HAP-1 (cell line): ENCODE measurements at regions not wholly inside any gene's neighbourhood (a gene's known extent, or its start where the extent isn't known, plus 50 kb on each side); places are given as distances from the start of the nearest gene placed in this dataset.

Source experiments
- DNase-seq, 2 experiments: peaks; one replicate each; pipeline ENCODE4 v3.0.0-alpha.2; 2016 to 2020; ENCODE audit warnings: low spot score in 2 of 2
- H3K27me3 ChIP-seq: fragments of 250-450 bp; sonication (Bioruptor Pico); 2 replicates; pipeline ENCODE4 v1.5.1; 2020; ENCODE audit warnings: low read depth, mild to moderate bottlenecking, moderate library complexity
- H3K36me3 ChIP-seq: fragments of 250-450 bp; sonication (Bioruptor Pico); replicated peaks from 2 replicates; pipeline ENCODE4 v1.5.1; 2020; ENCODE audit warnings: mild to moderate bottlenecking
- H3K4me1 ChIP-seq: fragments of 250-450 bp; sonication (Bioruptor Pico); 2 replicates; pipeline ENCODE4 v1.5.1; 2020; ENCODE audit warnings: mild to moderate bottlenecking
- H3K4me3 ChIP-seq: fragments of 250-450 bp; sonication (Bioruptor Pico); 2 replicates; pipeline ENCODE4 v1.5.1; 2020; ENCODE audit warnings: mild to moderate bottlenecking, moderate library complexity
- H3K9me3 ChIP-seq: fragments of 250-450 bp; sonication (Bioruptor Pico); 2 replicates; pipeline ENCODE4 v1.5.1; 2020; ENCODE audit warnings: mild to moderate bottlenecking, moderate library complexity
- in situ Hi-C: fragments of 300-500 bp; cut with MboI; formaldehyde crosslinking; loops from 3 replicates; pipeline ENCODE4 v1.14.3; 2020; ENCODE audit warnings: low sequenced_read_pairs, inconsistent platforms, mixed read lengths

DNA sequence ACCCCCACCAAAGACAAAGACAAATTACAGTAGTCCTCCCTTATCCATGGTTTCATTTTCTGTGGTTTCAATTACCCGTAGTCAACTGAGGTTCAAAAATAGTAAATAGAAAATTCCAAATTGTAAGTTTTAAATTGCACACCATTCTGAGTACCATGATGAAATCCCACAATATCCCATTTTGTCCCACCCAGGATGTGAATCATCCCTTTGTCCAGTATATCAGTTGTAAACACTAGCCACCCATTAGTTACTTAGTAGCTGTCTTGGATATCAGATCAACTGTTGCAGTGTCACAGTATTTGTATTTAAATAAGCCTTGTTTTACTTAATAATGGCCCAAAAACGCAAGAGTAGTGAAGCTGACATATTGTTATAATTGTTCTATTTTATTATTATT lies 364.0 kb upstream of the ARID1B start:
- H3K27me3 ChIP-seq: no peaks in the 10 kb centered on the region
- no peak for DNase-seq
- in situ Hi-C loops: no loop called here
- H3K9me3 ChIP-seq: no peaks in the 10 kb centered on the region
- H3K4me1 ChIP-seq: no peaks in the 10 kb centered on the region
- H3K4me3 ChIP-seq: no peak overlapping the region
- no peaks in the 10 kb centered on the region for H3K36me3 ChIP-seq

- no peaks in the 10 kb centered on the region for H3K27me3 ChIP-seq
- H3K36me3 ChIP-seq: no peaks in the 10 kb centered on the region
- H3K4me1 ChIP-seq: no peaks in the 10 kb centered on the region
- in situ Hi-C loops: no loop called here
- peak in 1 of 2 experiments; percentile 9 for DNase-seq
- no peaks in the 10 kb centered on the region for H3K9me3 ChIP-seq
- no peak overlapping the region for H3K4me3 ChIP-seq
Observed at GRCh38 chr6:156410649-156411048, 366.5 kb upstream of the ARID1B start.

DNA sequence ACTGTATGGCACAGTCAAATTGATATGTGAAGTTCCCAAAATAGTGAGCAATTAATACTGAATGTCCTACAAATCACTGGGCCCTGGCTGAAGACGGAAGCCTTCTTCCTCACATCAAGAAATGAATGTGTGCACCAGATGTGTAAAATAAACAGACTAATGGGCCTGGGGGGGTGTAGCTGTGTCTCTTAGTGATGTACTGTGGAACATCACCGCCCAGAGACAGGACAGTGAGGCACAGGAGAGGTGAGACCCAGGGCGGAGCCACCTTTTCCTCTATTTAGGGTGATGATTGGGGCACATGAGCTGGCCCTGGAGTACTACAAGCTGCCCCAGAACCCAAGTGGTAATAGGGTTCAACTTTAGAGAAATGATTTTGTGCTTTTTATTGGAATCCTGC lies 368.5 kb upstream of the ARID1B start:
- no peak for DNase-seq
- H3K4me1 ChIP-seq: no peaks in the 10 kb centered on the region
- no peak overlapping the region for H3K4me3 ChIP-seq
- H3K9me3 ChIP-seq: no peaks in the 10 kb centered on the region
- no peaks in the 10 kb centered on the region for H3K36me3 ChIP-seq
- in situ Hi-C loops: no loop called here
- no peaks in the 10 kb centered on the region for H3K27me3 ChIP-seq

DNA sequence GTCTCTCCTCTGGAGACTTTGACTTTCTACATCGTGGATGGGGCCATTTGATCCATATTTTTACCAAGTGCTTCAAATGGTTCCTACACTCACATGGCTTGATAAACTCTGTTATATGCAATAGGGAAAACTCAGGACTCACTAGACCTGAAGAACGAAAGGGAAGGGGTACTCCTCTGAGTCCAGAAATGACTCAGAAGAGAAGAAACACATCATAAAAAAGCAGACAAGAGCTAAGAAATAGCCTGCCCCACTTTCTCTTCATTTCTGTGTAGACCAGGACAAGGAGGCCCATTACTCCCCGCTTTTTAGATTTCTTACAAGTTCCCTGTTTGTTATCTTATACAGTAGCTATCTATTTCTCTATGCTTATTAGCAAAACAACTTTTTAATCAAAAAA lies 369.8 kb upstream of the ARID1B start:
- no peak overlapping the region for H3K4me3 ChIP-seq
- no peaks in the 10 kb centered on the region for H3K4me1 ChIP-seq
- H3K9me3 ChIP-seq: no peaks in the 10 kb centered on the region
- DNase-seq: no peak
- H3K27me3 ChIP-seq: no peaks in the 10 kb centered on the region
- in situ Hi-C loops: no loop called here
- H3K36me3 ChIP-seq: no peaks in the 10 kb centered on the region

- Histone ChIP-seq H3K4me3 (no peak overlapping the region), H3K4me1 (no peaks in the 10 kb centered on the region), H3K36me3 (no peaks in the 10 kb centered on the region), H3K9me3 (no peaks in the 10 kb centered on the region), H3K27me3 (no peaks in the 10 kb centered on the region)
- in situ Hi-C loops: no loop called here
- no peak for DNase-seq
Observed at GRCh38 chr6:156406688-156407087, 370.5 kb upstream of the ARID1B start.

GRCh38 chr6:156406099-156406498 lies 371.1 kb upstream of the ARID1B start:
- H3K4me1 ChIP-seq: no peaks in the 10 kb centered on the region
- in situ Hi-C loops: no loop called here
- H3K9me3 ChIP-seq: no peaks in the 10 kb centered on the region
- H3K4me3 ChIP-seq: no peak overlapping the region
- no peaks in the 10 kb centered on the region for H3K36me3 ChIP-seq
- no peaks in the 10 kb centered on the region for H3K27me3 ChIP-seq
- DNase-seq: no peak

DNA sequence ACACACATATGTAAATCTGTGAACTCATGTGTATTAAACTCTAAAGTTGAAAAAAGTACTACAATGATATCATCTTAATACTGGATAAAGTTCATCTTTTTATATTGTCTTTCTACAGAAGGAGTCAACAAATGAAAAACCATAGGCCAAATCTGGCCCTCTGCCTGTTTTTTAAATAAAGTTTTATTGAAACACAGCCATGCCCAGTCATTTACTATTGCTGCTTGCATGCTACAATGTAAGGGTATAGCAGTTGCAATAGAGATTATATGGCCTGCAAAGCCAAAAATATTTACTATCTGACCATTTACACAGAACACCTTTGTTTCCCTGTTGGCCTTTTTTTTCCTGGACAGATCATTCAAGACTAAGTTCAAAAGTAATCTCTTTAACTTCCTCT lies 374.6 kb upstream of the ARID1B start:
- Histone ChIP-seq H3K9me3 (no peaks in the 10 kb centered on the region), H3K27me3 (no peaks in the 10 kb centered on the region; the same call in 1 of the 2 replicates)
- in situ Hi-C loops: no loop called here

DNA sequence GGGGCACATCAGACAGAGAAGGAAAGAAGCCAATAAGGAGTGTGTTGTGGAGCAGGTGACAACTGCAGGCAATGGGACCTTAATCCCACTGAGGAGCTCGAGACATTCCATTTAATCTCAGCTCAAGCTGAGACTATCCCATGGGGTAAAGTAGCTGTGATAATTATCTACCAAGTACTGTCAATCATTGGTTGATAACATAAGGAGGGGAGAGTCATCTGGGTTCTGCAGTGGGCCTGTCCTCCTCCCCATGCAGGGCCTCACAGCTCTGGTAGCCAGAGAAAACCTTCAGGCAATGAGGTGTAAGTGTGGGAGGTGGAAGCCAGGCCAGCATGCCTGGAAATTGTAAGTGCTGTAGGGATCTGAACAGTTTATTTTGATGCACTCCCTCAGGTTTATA lies 375.0 kb upstream of the ARID1B start:
- in situ Hi-C loops: no loop called here
- no peaks in the 10 kb centered on the region; the same call in 1 of the 2 replicates for H3K27me3 ChIP-seq
- no peaks in the 10 kb centered on the region for H3K36me3 ChIP-seq
- no peak for DNase-seq
- H3K4me1 ChIP-seq: no peaks in the 10 kb centered on the region
- H3K4me3 ChIP-seq: no peak overlapping the region
- no peaks in the 10 kb centered on the region for H3K9me3 ChIP-seq

More for the DNA sequence above, 374.6 kb upstream of the ARID1B start:
- no peaks in the 10 kb centered on the region for H3K36me3 ChIP-seq
- DNase-seq: no peak
- H3K4me1 ChIP-seq: no peaks in the 10 kb centered on the region
- H3K4me3 ChIP-seq: no peak overlapping the region

DNA sequence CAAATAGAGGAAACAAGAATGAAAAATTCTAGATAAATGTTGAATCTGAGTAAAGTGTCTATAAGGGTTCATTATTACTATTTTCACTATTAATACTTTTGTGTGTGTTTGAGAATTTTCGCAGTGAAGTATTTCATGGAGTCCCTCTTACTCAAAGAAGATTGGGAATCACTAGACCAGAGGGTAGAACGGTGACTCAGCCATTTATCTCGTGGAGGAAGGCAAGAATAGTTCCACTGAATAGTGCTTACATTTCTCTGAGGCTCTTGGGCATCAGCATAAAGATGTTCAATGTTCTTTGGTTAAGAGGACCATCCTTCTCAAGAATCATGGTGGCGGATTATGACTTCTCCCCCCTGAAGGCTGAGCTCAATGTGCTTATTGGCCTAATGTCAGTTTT lies 376.7 kb upstream of the ARID1B start:
- Histone ChIP-seq H3K4me3 (no peak overlapping the region), H3K36me3 (no peaks in the 10 kb centered on the region), H3K4me1 (no peaks in the 10 kb centered on the region), H3K27me3 (no peaks in the 10 kb centered on the region; the same call in 1 of the 2 replicates), H3K9me3 (no peaks in the 10 kb centered on the region)
- no peak for DNase-seq
- in situ Hi-C loops: no loop called here

- no peaks in the 10 kb centered on the region; the same call in 1 of the 2 replicates for H3K27me3 ChIP-seq
- in situ Hi-C loops: no loop called here
- H3K4me3 ChIP-seq: no peak overlapping the region
- no peak for DNase-seq
- no peaks in the 10 kb centered on the region for H3K9me3 ChIP-seq
- H3K36me3 ChIP-seq: no peaks in the 10 kb centered on the region
- no peaks in the 10 kb centered on the region for H3K4me1 ChIP-seq
Observed at GRCh38 chr6:156398966-156399365, 378.2 kb upstream of the ARID1B start.

GRCh38 chr6:156398371-156398770 lies 378.8 kb upstream of the ARID1B start:
- no peaks in the 10 kb centered on the region for H3K4me1 ChIP-seq
- no peak overlapping the region for H3K4me3 ChIP-seq
- in situ Hi-C loops: no loop called here
- H3K9me3 ChIP-seq: no peaks in the 10 kb centered on the region
- H3K36me3 ChIP-seq: no peaks in the 10 kb centered on the region
- no peaks in the 10 kb centered on the region; the same call in 1 of the 2 replicates for H3K27me3 ChIP-seq
- DNase-seq: no peak

DNA sequence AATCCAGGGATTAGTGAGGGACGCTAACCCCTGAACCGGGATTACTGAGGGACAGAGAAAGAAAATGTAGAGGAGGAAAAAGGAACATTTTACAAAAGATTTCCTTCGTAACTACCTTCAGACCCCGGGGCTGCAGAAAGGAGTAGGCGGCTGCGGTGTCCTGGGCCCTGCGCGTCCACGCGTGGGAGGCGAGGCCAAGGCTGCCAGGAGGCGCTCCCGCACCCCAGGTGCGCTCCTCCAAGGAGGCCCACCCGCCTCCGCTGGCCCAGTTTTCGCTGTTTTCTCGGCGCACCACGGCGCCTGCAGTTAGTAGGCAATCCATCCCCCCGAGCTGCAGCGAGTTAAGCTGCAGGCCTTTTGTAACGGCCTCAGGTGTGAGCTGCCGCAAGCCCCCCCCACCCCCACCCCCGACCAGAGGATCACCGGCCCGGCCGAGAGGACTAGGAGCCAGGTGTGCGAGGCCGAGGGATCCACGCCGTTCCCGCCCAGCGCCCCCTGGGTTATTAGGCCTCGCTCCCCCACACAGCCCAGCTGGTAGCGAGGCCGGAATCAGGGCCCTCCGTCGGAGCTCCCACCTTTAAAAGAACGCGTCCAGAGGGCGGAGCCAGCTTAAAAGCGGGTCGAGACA lies 380.3 kb upstream of the ARID1B start:
- in situ Hi-C loops: no loop called here
- no peak overlapping the region for H3K4me3 ChIP-seq
- no peak for DNase-seq
- no peaks in the 10 kb centered on the region for H3K4me1 ChIP-seq
- no peaks in the 10 kb centered on the region for H3K9me3 ChIP-seq
- no peaks in the 10 kb centered on the region for H3K36me3 ChIP-seq
- no peaks in the 10 kb centered on the region; the same call in 1 of the 2 replicates for H3K27me3 ChIP-seq

- no peaks in the 10 kb centered on the region for H3K4me1 ChIP-seq
- H3K36me3 ChIP-seq: no peaks in the 10 kb centered on the region
- in situ Hi-C loops: no loop called here
- H3K4me3 ChIP-seq: no peak overlapping the region
- no peaks in the 10 kb centered on the region for H3K9me3 ChIP-seq
- no peaks in the 10 kb centered on the region; the same call in 1 of the 2 replicates for H3K27me3 ChIP-seq
- no peak for DNase-seq
Observed at GRCh38 chr6:156396068-156396771, 381.0 kb upstream of the ARID1B start.

- Histone ChIP-seq H3K4me1 (no peaks in the 10 kb centered on the region), H3K9me3 (no peaks in the 10 kb centered on the region), H3K36me3 (no peaks in the 10 kb centered on the region), H3K4me3 (no peak overlapping the region), H3K27me3 (no peaks in the 10 kb centered on the region; the same call in 1 of the 2 replicates)
- in situ Hi-C loops: no loop called here
- no peak for DNase-seq
Observed at GRCh38 chr6:156395276-156395675, 381.9 kb upstream of the ARID1B start.
